GM23338 (cell line): ENCODE measurements at regions not wholly inside any gene's neighbourhood (a gene's known extent, or its start where the extent isn't known, plus 50 kb on each side); places are given as distances from the start of the nearest gene placed in this dataset.

Source experiments
- ATAC-seq: fragments of 200-7000 bp; cut with Tn5 transposase; 3 replicates; pipeline ENCODE4 v1.9.1; 2020
- DNase-seq: peaks from one replicate; pipeline ENCODE4 v3.0.0-alpha.2; 2015; ENCODE audit warnings: low spot score
- H2AFZ ChIP-seq: fragments of 200-600 bp; sonication (generic); 2 replicates; pipeline ENCODE4 v1.8.0; 2016; ENCODE audit warnings: antibody characterized with exemption, mild to moderate bottlenecking, moderate library complexity
- H3F3A ChIP-seq: fragments of 200-600 bp; sonication (generic); replicated peaks from 2 replicates; pipeline ENCODE4 v1.8.0; 2017; ENCODE audit warnings: antibody characterized with exemption, mixed run types, low read depth
- H3K27ac ChIP-seq: fragments of 200-600 bp; sonication (generic); 2 replicates; pipeline ENCODE4 v1.6.1; 2016; ENCODE audit warnings: low read depth
- H3K27me3 ChIP-seq: fragments of 200-600 bp; sonication (generic); 2 replicates; pipeline ENCODE4 v1.8.0; 2016; ENCODE audit warnings: mild to moderate bottlenecking, mixed run types, moderate library complexity; ENCODE audit not compliant: insufficient read depth
- H3K36me3 ChIP-seq: fragments of 200-600 bp; sonication (generic); 2 replicates; pipeline ENCODE4 v1.8.0; 2016; ENCODE audit warnings: mild to moderate bottlenecking; ENCODE audit not compliant: insufficient read depth
- H3K4me1 ChIP-seq: fragments of 200-600 bp; sonication (generic); 2 replicates; pipeline ENCODE4 v1.8.0; 2016; ENCODE audit warnings: mild to moderate bottlenecking, moderate library complexity; ENCODE audit not compliant: insufficient read depth
- H3K4me2 ChIP-seq: fragments of 200-600 bp; sonication (generic); 2 replicates; pipeline ENCODE4 v1.7.1; 2017; ENCODE audit warnings: mixed run types
- H3K4me3 ChIP-seq: fragments of 200-600 bp; sonication (generic); 2 replicates; pipeline ENCODE4 v1.6.1; 2016; ENCODE audit warnings: mixed run types
- H3K79me2 ChIP-seq: fragments of 200-600 bp; sonication (generic); replicated peaks from 2 replicates; pipeline ENCODE4 v1.8.0; 2017; ENCODE audit warnings: mild to moderate bottlenecking; ENCODE audit not compliant: insufficient read depth
- H3K9me2 ChIP-seq: fragments of 200-600 bp; sonication (generic); 2 replicates; pipeline ENCODE4 v1.8.0; 2017; ENCODE audit not compliant: insufficient read depth
- H4K20me1 ChIP-seq: fragments of 200-600 bp; sonication (generic); replicated peaks from 2 replicates; pipeline ENCODE4 v1.8.0; 2017; ENCODE audit warnings: mild to moderate bottlenecking; ENCODE audit not compliant: insufficient read depth
- H3K27ac Mint-ChIP-seq: 2 replicates; pipeline ENCODE4 v1.8.0; 2020; ENCODE audit warnings: inconsistent platforms, mild to moderate bottlenecking, moderate library complexity, mixed read lengths
- H3K27me3 Mint-ChIP-seq: 3 replicates; pipeline ENCODE4 v1.8.0; 2022; ENCODE audit warnings: low read depth, mild to moderate bottlenecking, moderate library complexity, mixed read lengths, inconsistent platforms; ENCODE audit not compliant: insufficient read depth, poor library complexity
- H3K36me3 Mint-ChIP-seq: 3 replicates; pipeline ENCODE4 v1.8.0; 2021; ENCODE audit warnings: low read depth, mild to moderate bottlenecking, inconsistent platforms, moderate library complexity, mixed read lengths
- H3K4me1 Mint-ChIP-seq: 3 replicates; pipeline ENCODE4 v1.8.0; 2020; ENCODE audit warnings: mild to moderate bottlenecking, inconsistent platforms, mixed read lengths
- H3K4me3 Mint-ChIP-seq: 3 replicates; pipeline ENCODE4 v1.8.0; 2021; ENCODE audit warnings: moderate library complexity, mild to moderate bottlenecking, inconsistent platforms, mixed read lengths
- H3K9me3 Mint-ChIP-seq: 3 replicates; pipeline ENCODE4 v1.8.0; 2020; ENCODE audit warnings: moderate library complexity, mild to moderate bottlenecking, inconsistent platforms, mixed read lengths
- CREB1 ChIP-seq: fragments of 250-450 bp; sonication (Bioruptor Pico); IDR thresholded peaks from 2 replicates; pipeline ENCODE4 v1.5.0; 2020; ENCODE audit warnings: low read depth, mild to moderate bottlenecking, moderate library complexity
- CTCF ChIP-seq, 2 experiments: fragments of 200-600 bp in 1 of 2; sonication (generic) in 1 of 2; conservative IDR thresholded peaks; 2 replicates each; pipeline versions ENCODE4 v1.5.1 to v1.6.1; 2016 to 2017; ENCODE audit warnings: antibody characterized with exemption in 2 of 2, low read depth in 2 of 2, mild to moderate bottlenecking in 2 of 2, moderate library complexity in 1 of 2
- ETS1 ChIP-seq: IDR thresholded peaks from 2 replicates; pipeline ENCODE4 v1.6.1; 2016; ENCODE audit warnings: antibody characterized with exemption
- EZH2phosphoT487 ChIP-seq: fragments of 200-600 bp; sonication (generic); IDR thresholded peaks from one replicate; pipeline ENCODE4 v1.8.1; 2018; ENCODE audit warnings: antibody characterized with exemption; ENCODE audit not compliant: unreplicated experiment
- REST ChIP-seq: IDR thresholded peaks from one replicate; pipeline ENCODE4 v1.6.1; 2018; ENCODE audit warnings: antibody characterized with exemption; ENCODE audit not compliant: unreplicated experiment
- ZNF114 ChIP-seq: fragments of 250-450 bp; sonication (Bioruptor Pico); IDR thresholded peaks from 2 replicates; pipeline ENCODE4 v1.5.0; 2020; ENCODE audit warnings: mild to moderate bottlenecking, moderate library complexity
- ZNF462 ChIP-seq: fragments of 250-450 bp; sonication (Bioruptor Pico); IDR thresholded peaks from 2 replicates; pipeline ENCODE4 v1.5.0; 2020; ENCODE audit warnings: mild to moderate bottlenecking, moderate library complexity

GRCh38 chr6:130676077-130676772 lies 151.0 kb upstream of the SMLR1 start:
- Histone ChIP-seq H3K9me2 (no peaks in the 10 kb centered on the region), H3K27ac (no peak overlapping the region), H3F3A (no peaks in the 10 kb centered on the region), H3K4me1 (no peaks in the 10 kb centered on the region; the same call in 1 of the 2 replicates), H2AFZ (no peak overlapping the region), H3K4me2 (no peak overlapping the region), H3K36me3 (no peaks in the 10 kb centered on the region), H3K4me3 (no peak overlapping the region), H3K27me3 (no peaks in the 10 kb centered on the region), H4K20me1 (no peaks in the 10 kb centered on the region), H3K79me2 (no peaks in the 10 kb centered on the region)
- peak; percentile 71 for ATAC-seq
- 0 out of 3 replicates have a peak, but pooled peaks cover 4% of the 10 kb centered on the region for H3K36me3 Mint-ChIP-seq
- no peak overlapping the region for H3K4me3 Mint-ChIP-seq
- TF ChIP-seq CTCF (conservative IDR thresholded peaks at IDR 0.05; ENCODE audit: low read depth in 2 of 2) (peak; percentile 21 to 66; a peak in 3 of 4 replicates), CREB1 (no peak)
- DNase-seq: peak; percentile 50
- no peaks in the 10 kb centered on the region for H3K27me3 Mint-ChIP-seq
- no peaks in the 10 kb centered on the region; the same call in 2 of the 3 replicates for H3K9me3 Mint-ChIP-seq
- peaks cover 12% of the 10 kb centered on the region; the same call in 2 of the 3 replicates for H3K4me1 Mint-ChIP-seq
- peak overlapping the region; percentile 46 for H3K27ac Mint-ChIP-seq

GRCh38 chr6:130676773-130677144 lies 150.4 kb upstream of the SMLR1 start:
- Mint-ChIP-seq H3K36me3 (0 out of 3 replicates have a peak, but pooled peaks cover 4% of the 10 kb centered on the region), H3K4me3 (no peak overlapping the region), H3K27me3 (no peaks in the 10 kb centered on the region), H3K27ac (no peak overlapping the region), H3K4me1 (peaks cover 9% of the 10 kb centered on the region; the same call in 2 of the 3 replicates), H3K9me3 (no peaks in the 10 kb centered on the region; the same call in 2 of the 3 replicates)
- Histone ChIP-seq H3K36me3 (no peaks in the 10 kb centered on the region), H3K4me3 (no peak overlapping the region), H4K20me1 (no peaks in the 10 kb centered on the region), H3K9me2 (no peaks in the 10 kb centered on the region), H3K79me2 (no peaks in the 10 kb centered on the region), H2AFZ (no peak overlapping the region), H3K27me3 (no peaks in the 10 kb centered on the region), H3F3A (no peaks in the 10 kb centered on the region), H3K27ac (no peak overlapping the region), H3K4me1 (no peaks in the 10 kb centered on the region; the same call in 1 of the 2 replicates), H3K4me2 (no peak overlapping the region)
- DNase-seq (no peak), ATAC-seq (no peak)
- TF ChIP-seq CREB1: no peak
- TF ChIP-seq REST: no peak
- TF ChIP-seq ZNF114 (CRISPR knock-in tag): no peak
- TF ChIP-seq ETS1: no peak
- TF ChIP-seq ZNF462 (CRISPR knock-in tag): no peak
- no peak for TF ChIP-seq EZH2phosphoT487
